ENCODE measurements at regions not wholly inside any gene's neighbourhood (a gene's known extent, or its start where the extent isn't known, plus 50 kb on each side); places are given as distances from the start of the nearest gene placed in this dataset.

DNA sequence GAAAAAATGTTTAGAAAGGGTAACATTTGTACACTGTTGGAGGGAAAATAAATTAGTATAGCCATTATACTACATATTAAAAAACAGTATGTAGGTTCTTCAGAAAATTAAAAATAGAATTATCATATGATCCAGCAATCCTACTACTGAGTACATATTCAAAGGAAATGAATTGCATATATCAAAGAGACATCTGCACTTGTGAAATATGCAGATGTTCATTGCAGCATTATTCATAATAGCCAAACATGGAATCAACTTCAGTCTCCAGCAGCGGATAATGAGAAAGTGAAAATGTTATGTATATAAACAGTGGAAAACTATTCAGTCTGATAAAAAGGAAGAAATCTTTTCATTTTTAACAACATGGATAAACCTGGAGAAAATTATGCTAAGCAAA is 695.5 kb downstream of the SLCO4C1 start:
- TF ChIP-seq CTCF (IDR thresholded peaks at IDR 0.05; ENCODE audit: low read depth, low read length) (no peak), POLR2A (IDR thresholded peaks at IDR 0.05; ENCODE audit: extremely low read depth, insufficient read length) (no peak), MYC (IDR thresholded peaks at IDR 0.05; ENCODE audit: low read depth, low read length) (no peak), MAX (IDR thresholded peaks at IDR 0.05; ENCODE audit: low read depth, low read length) (no peak)
